ACC112 (cell line): ENCODE measurements at regions not wholly inside any gene's neighbourhood (a gene's known extent, or its start where the extent isn't known, plus 50 kb on each side); places are given as distances from the start of the nearest gene placed in this dataset.
"Not testable (repeated sequence)": the region's sequence is repeated elsewhere in the genome, so short reads cannot be mapped to it uniquely, and the experiment has no call there.

Experiments
- H2AFZ ChIP-seq: fragments of 200-600 bp; sonication (generic); one replicate; pipeline ENCODE4 v1.6.0; 2017; ENCODE audit warnings: antibody characterized with exemption, low read length; ENCODE audit not compliant: unreplicated experiment
- H3K27ac ChIP-seq: fragments of 200-600 bp; sonication (generic); 2 replicates; pipeline ENCODE4 v1.5.1; 2014; ENCODE audit warnings: low read depth, mild to moderate bottlenecking, antibody characterized with exemption, low read length, moderate library complexity
- H3K27me3 ChIP-seq: fragments of 200-600 bp; sonication (generic); 2 replicates; pipeline ENCODE4 v1.6.1; 2014; ENCODE audit warnings: mild to moderate bottlenecking, antibody characterized with exemption, low read length, moderate library complexity, mixed read lengths; ENCODE audit not compliant: insufficient read depth
- H3K36me3 ChIP-seq: fragments of 200-600 bp; sonication (generic); 2 replicates; pipeline ENCODE4 v1.6.1; 2016; ENCODE audit warnings: mild to moderate bottlenecking, antibody characterized with exemption, low read length, moderate library complexity, mixed read lengths; ENCODE audit not compliant: insufficient read depth
- H3K4me1 ChIP-seq: fragments of 200-600 bp; sonication (generic); one replicate; pipeline ENCODE4 v1.6.1; 2016; ENCODE audit warnings: low read length, mixed read lengths; ENCODE audit not compliant: insufficient read depth, unreplicated experiment, control insufficient read depth
- H3K4me3 ChIP-seq: fragments of 200-600 bp; sonication (generic); 2 replicates; pipeline ENCODE4 v1.5.1; 2014; ENCODE audit warnings: mild to moderate bottlenecking, low read depth, low read length
- H3K79me2 ChIP-seq: fragments of 200-600 bp; sonication (generic); one replicate; pipeline ENCODE4 v1.6.0; 2016; ENCODE audit warnings: low read length; ENCODE audit not compliant: control insufficient read depth, unreplicated experiment, insufficient read depth

- no peaks in the 10 kb centered on the region for H3K27me3 ChIP-seq
- H3K79me2 ChIP-seq: no peaks in the 10 kb centered on the region
- H3K27ac ChIP-seq: no peak overlapping the region
- no peaks in the 10 kb centered on the region for H3K36me3 ChIP-seq
- H3K4me1 ChIP-seq: no peaks in the 10 kb centered on the region
- no peak overlapping the region for H3K4me3 ChIP-seq
- no peak overlapping the region for H2AFZ ChIP-seq
Measured at GRCh38 chr13:87207280-87208003, 463.7 kb upstream of the SLITRK5 start.

- no peaks in the 10 kb centered on the region for H3K79me2 ChIP-seq
- H2AFZ ChIP-seq: no peak overlapping the region
- no peaks in the 10 kb centered on the region for H3K36me3 ChIP-seq
- no peak overlapping the region for H3K4me3 ChIP-seq
- H3K27me3 ChIP-seq: no peaks in the 10 kb centered on the region
- no peaks in the 10 kb centered on the region for H3K4me1 ChIP-seq
- no peak overlapping the region for H3K27ac ChIP-seq
Measured at GRCh38 chr13:87208636-87209035, 462.5 kb upstream of the SLITRK5 start.

- H3K79me2 ChIP-seq: no peaks in the 10 kb centered on the region
- no peaks in the 10 kb centered on the region for H3K27me3 ChIP-seq
- no peak overlapping the region for H3K4me3 ChIP-seq
- H2AFZ ChIP-seq: no peak overlapping the region
- H3K36me3 ChIP-seq: no peaks in the 10 kb centered on the region
- H3K27ac ChIP-seq: no peak overlapping the region
- H3K4me1 ChIP-seq: no peaks in the 10 kb centered on the region
Measured at GRCh38 chr13:87234981-87235380, 436.2 kb upstream of the SLITRK5 start.

GRCh38 chr13:87235621-87236020 lies 435.6 kb upstream of the SLITRK5 start:
- Histone ChIP-seq H3K36me3 (no peaks in the 10 kb centered on the region), H3K4me1 (no peaks in the 10 kb centered on the region), H3K27ac (no peak overlapping the region), H2AFZ (no peak overlapping the region), H3K79me2 (no peaks in the 10 kb centered on the region), H3K27me3 (no peaks in the 10 kb centered on the region), H3K4me3 (no peak overlapping the region)

- H3K79me2 ChIP-seq: no peaks in the 10 kb centered on the region
- H3K36me3 ChIP-seq: no peaks in the 10 kb centered on the region
- H3K27ac ChIP-seq: no peak overlapping the region
- no peaks in the 10 kb centered on the region for H3K27me3 ChIP-seq
- no peak overlapping the region for H3K4me3 ChIP-seq
- no peaks in the 10 kb centered on the region for H3K4me1 ChIP-seq
- H2AFZ ChIP-seq: no peak overlapping the region
Measured at GRCh38 chr13:87244256-87244890, 426.8 kb upstream of the SLITRK5 start.

GRCh38 chr13:87249847-87250246 lies 421.3 kb upstream of the SLITRK5 start:
- not testable (repeated sequence) for H3K79me2 ChIP-seq, H3K4me1 ChIP-seq, H3K4me3 ChIP-seq, H3K27me3 ChIP-seq, H2AFZ ChIP-seq, H3K27ac ChIP-seq, H3K36me3 ChIP-seq

- Histone ChIP-seq H3K36me3 (no peaks in the 10 kb centered on the region), H3K4me3 (no peak overlapping the region), H3K79me2 (no peaks in the 10 kb centered on the region), H3K27me3 (no peaks in the 10 kb centered on the region), H3K27ac (no peak overlapping the region), H3K4me1 (no peaks in the 10 kb centered on the region), H2AFZ (no peak overlapping the region)
Measured at GRCh38 chr13:87255394-87255793, 415.8 kb upstream of the SLITRK5 start.

GRCh38 chr13:87259479-87260083 lies 411.6 kb upstream of the SLITRK5 start:
- no peak overlapping the region; the same call in 1 of the 2 replicates for H3K4me3 ChIP-seq
- no peaks in the 10 kb centered on the region for H3K79me2 ChIP-seq
- H3K27me3 ChIP-seq: no peaks in the 10 kb centered on the region
- H3K36me3 ChIP-seq: no peaks in the 10 kb centered on the region
- no peak overlapping the region for H2AFZ ChIP-seq
- H3K4me1 ChIP-seq: no peaks in the 10 kb centered on the region
- H3K27ac ChIP-seq: no peak overlapping the region

- H2AFZ ChIP-seq: no peak overlapping the region
- H3K36me3 ChIP-seq: no peaks in the 10 kb centered on the region
- no peak overlapping the region for H3K4me3 ChIP-seq
- H3K27me3 ChIP-seq: no peaks in the 10 kb centered on the region
- H3K4me1 ChIP-seq: no peaks in the 10 kb centered on the region
- no peaks in the 10 kb centered on the region for H3K79me2 ChIP-seq
- no peak overlapping the region for H3K27ac ChIP-seq
Measured at GRCh38 chr13:87274209-87274819, 396.9 kb upstream of the SLITRK5 start.

GRCh38 chr13:87280139-87280538 lies 391.0 kb upstream of the SLITRK5 start:
- H3K79me2 ChIP-seq: no peaks in the 10 kb centered on the region
- no peaks in the 10 kb centered on the region for H3K4me1 ChIP-seq
- H3K27ac ChIP-seq: no peak overlapping the region
- no peak overlapping the region for H3K4me3 ChIP-seq
- H2AFZ ChIP-seq: no peak overlapping the region
- no peaks in the 10 kb centered on the region for H3K36me3 ChIP-seq
- H3K27me3 ChIP-seq: no peaks in the 10 kb centered on the region
